Upper lobe of left lung (tissue), 4 donors: ENCODE measurements at regions not wholly inside any gene's neighbourhood (a gene's known extent, or its start where the extent isn't known, plus 50 kb on each side); places are given as distances from the start of the nearest gene placed in this dataset.

Experiments
- CTCF ChIP-seq, 6 experiments: fragments of 450-650 bp in 4 of 6; fragments of 200-600 bp in 2 of 6; sonication (generic) in 2 of 6; IDR thresholded peaks; one replicate each; pipeline ENCODE4 v1.5.1; 2016 to 2019; ENCODE audit warnings: antibody characterized with exemption in 6 of 6
- EP300 ChIP-seq, 4 donors: sonication (generic); formaldehyde crosslinking; IDR thresholded peaks; one replicate each; pipeline ENCODE4 v1.5.1; 2017; ENCODE audit warnings: antibody characterized with exemption in 4 of 4, control low read depth in 2 of 4
- POLR2AphosphoS5 ChIP-seq, 2 donors: sonication (generic); formaldehyde crosslinking; IDR thresholded peaks; one replicate each; pipeline ENCODE4 v1.5.1; 2017; ENCODE audit warnings: antibody characterized with exemption in 2 of 2

DNA sequence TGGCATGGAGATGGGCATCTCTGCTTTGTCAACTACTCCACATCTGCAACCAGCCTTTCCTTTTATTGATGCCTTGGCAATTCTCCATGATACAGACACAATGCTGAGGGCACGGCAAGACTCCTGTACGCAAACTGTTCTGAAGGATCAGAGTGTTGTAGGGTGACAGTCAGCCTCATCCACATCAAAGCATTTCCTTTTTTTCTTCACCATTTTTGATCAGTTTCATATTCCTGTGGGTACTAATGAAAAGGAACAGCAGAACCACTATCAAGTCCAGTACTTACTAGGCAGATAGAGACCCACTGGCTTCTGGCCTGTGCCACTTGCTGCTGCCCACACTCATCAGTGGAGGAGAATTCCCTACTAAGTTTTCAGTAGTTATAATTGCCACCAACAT is 181.6 kb downstream of the PALM2AKAP2 start:
- TF ChIP-seq CTCF (IDR thresholded peaks at IDR 0.05), result no peak
- no peak for TF ChIP-seq POLR2AphosphoS5 (IDR thresholded peaks at IDR 0.05)
- no peak for TF ChIP-seq EP300 (IDR thresholded peaks at IDR 0.05)
